Astrocyte of the hippocampus (primary cell): ENCODE measurements at regions not wholly inside any gene's neighbourhood (a gene's known extent, or its start where the extent isn't known, plus 50 kb on each side); places are given as distances from the start of the nearest gene placed in this dataset.

Source experiments
- DNase-seq: peaks from one replicate; pipeline ENCODE4 v3.0.0; 2011; ENCODE audit warnings: low read depth, low spot score

- no peak for DNase-seq
Observed at GRCh38 chr16:80489173-80489572, 51.6 kb upstream of the DYNLRB2 start.

- no peak for DNase-seq
Observed at GRCh38 chr16:80488167-80488566, 52.6 kb upstream of the DYNLRB2 start.

GRCh38 chr16:80480664-80481063, 60.1 kb upstream of the DYNLRB2 start:
- DNase-seq = no peak

GRCh38 chr16:80477838-80478237, 63.0 kb upstream of the DYNLRB2 start:
- DNase-seq = no peak

GRCh38 chr16:80468029-80468428, 72.8 kb upstream of the DYNLRB2 start:
- no peak for DNase-seq

- DNase-seq = peak; percentile 77
Observed at GRCh38 chr16:80466024-80466987, 74.5 kb upstream of the DYNLRB2 start.

GRCh38 chr16:80463751-80464495, 76.9 kb upstream of the DYNLRB2 start:
- no peak for DNase-seq

GRCh38 chr16:80463326-80463725, 77.5 kb upstream of the DYNLRB2 start:
- no peak for DNase-seq

- DNase-seq = no peak
Observed at GRCh38 chr16:80462917-80463316, 77.9 kb upstream of the DYNLRB2 start.

GRCh38 chr16:80460988-80461387, 79.8 kb upstream of the DYNLRB2 start:
- DNase-seq = no peak

GRCh38 chr16:80459966-80460365, 80.8 kb upstream of the DYNLRB2 start:
- DNase-seq = no peak

- peak; percentile 42 for DNase-seq
Observed at GRCh38 chr16:80459331-80459777, 81.4 kb upstream of the DYNLRB2 start.

- no peak for DNase-seq
Observed at GRCh38 chr16:80457871-80458270, 82.9 kb upstream of the DYNLRB2 start.

GRCh38 chr16:80454802-80455201, 86.0 kb upstream of the DYNLRB2 start:
- DNase-seq = no peak

GRCh38 chr16:80449392-80449791, 91.4 kb upstream of the DYNLRB2 start:
- no peak for DNase-seq

GRCh38 chr16:80447241-80447640, 93.6 kb upstream of the DYNLRB2 start:
- no peak for DNase-seq

GRCh38 chr16:80442779-80443178, 98.0 kb upstream of the DYNLRB2 start:
- no peak for DNase-seq

- no peak for DNase-seq
Observed at GRCh38 chr16:80441935-80442334, 98.9 kb upstream of the DYNLRB2 start.

GRCh38 chr16:80440667-80441066, 100.1 kb upstream of the DYNLRB2 start:
- DNase-seq = no peak

GRCh38 chr16:80437707-80438106, 103.1 kb upstream of the DYNLRB2 start:
- no peak for DNase-seq

GRCh38 chr16:80436510-80436909, 104.3 kb upstream of the DYNLRB2 start:
- no peak for DNase-seq

GRCh38 chr16:80433623-80434022, 107.2 kb upstream of the DYNLRB2 start:
- DNase-seq = no peak

- no peak for DNase-seq
Observed at GRCh38 chr16:80427795-80428194, 113.0 kb upstream of the DYNLRB2 start.
